Neuronal stem cell (in vitro differentiated cells): ENCODE measurements at regions not wholly inside any gene's neighbourhood (a gene's known extent, or its start where the extent isn't known, plus 50 kb on each side); places are given as distances from the start of the nearest gene placed in this dataset.

Experiments used
- DNase-seq: peaks from one replicate; pipeline ENCODE4 v3.0.0-alpha.2; 2013; ENCODE audit warnings: low spot score
- H2AFZ ChIP-seq: one replicate; pipeline ENCODE4 v1.6.1; 2013; ENCODE audit warnings: mild to moderate bottlenecking, low read length, inconsistent platforms
- H2AK5ac ChIP-seq: 2 replicates; pipeline ENCODE4 v1.6.1; 2013; ENCODE audit warnings: low read depth, mild to moderate bottlenecking, inconsistent platforms, low read length, moderate library complexity, mixed read lengths
- H2BK120ac ChIP-seq: 2 replicates; pipeline ENCODE4 v1.6.1; 2013; ENCODE audit warnings: low read depth, mild to moderate bottlenecking, inconsistent platforms, low read length, moderate library complexity, mixed read lengths
- H2BK12ac ChIP-seq: one replicate; pipeline ENCODE4 v1.6.1; 2013; ENCODE audit warnings: low read length, inconsistent platforms
- H2BK15ac ChIP-seq: 2 replicates; pipeline ENCODE4 v1.6.1; 2013; ENCODE audit warnings: mild to moderate bottlenecking, low read length, inconsistent platforms, mixed read lengths
- H2BK5ac ChIP-seq: one replicate; pipeline ENCODE4 v1.6.1; 2013; ENCODE audit warnings: inconsistent platforms, mild to moderate bottlenecking, low read length, moderate library complexity
- H3K14ac ChIP-seq: one replicate; pipeline ENCODE4 v1.6.1; 2013; ENCODE audit warnings: low read length, inconsistent platforms
- H3K18ac ChIP-seq: 2 replicates; pipeline ENCODE4 v1.6.1; 2013; ENCODE audit warnings: low read length, inconsistent platforms
- H3K23ac ChIP-seq: 2 replicates; pipeline ENCODE4 v1.6.1; 2013; ENCODE audit warnings: low read depth, mild to moderate bottlenecking, mixed read lengths, low read length, inconsistent platforms; ENCODE audit not compliant: poor library complexity
- H3K27ac ChIP-seq: replicated peaks from 3 replicates; pipeline ENCODE4 v1.5.1; 2013; ENCODE audit warnings: low read length, inconsistent platforms
- H3K27me3 ChIP-seq, 3 experiments: 2 replicates each; pipeline ENCODE4 v1.6.1; 2013; ENCODE audit warnings: low read length in 3 of 3, mild to moderate bottlenecking in 2 of 3, inconsistent platforms in 1 of 3, low read depth in 1 of 3, mixed read lengths in 1 of 3, moderate library complexity in 1 of 3; ENCODE audit not compliant: control insufficient read depth in 3 of 3, insufficient read depth in 3 of 3
- H3K36me3 ChIP-seq, 2 donors: replicated peaks in 1 of 2; 2 replicates each; pipeline ENCODE4 v1.6.1; 2013; ENCODE audit warnings: low read length in 2 of 2; ENCODE audit not compliant: control insufficient read depth in 2 of 2, insufficient read depth in 2 of 2
- H3K4ac ChIP-seq: 2 replicates; pipeline ENCODE4 v1.6.1; 2013; ENCODE audit warnings: inconsistent platforms, mild to moderate bottlenecking, low read length, moderate library complexity
- H3K4me1 ChIP-seq, 2 donors: 1 replicate in 1 of 2; 2 replicates in 1 of 2; pipeline ENCODE4 v1.6.1; 2013; ENCODE audit warnings: low read length in 2 of 2, low read depth in 1 of 2; ENCODE audit not compliant: control insufficient read depth in 2 of 2, insufficient read depth in 1 of 2
- H3K4me2 ChIP-seq: one replicate; pipeline ENCODE4 v1.6.1; 2013; ENCODE audit warnings: mild to moderate bottlenecking, low read length, inconsistent platforms; ENCODE audit not compliant: insufficient read depth, poor library complexity, severe bottlenecking
- H3K4me3 ChIP-seq, 2 donors: 2 replicates each; pipeline ENCODE4 v1.5.1; 2013; ENCODE audit warnings: low read length in 2 of 2, mild to moderate bottlenecking in 2 of 2, inconsistent platforms in 1 of 2, moderate library complexity in 1 of 2
- H3K79me1 ChIP-seq: one replicate; pipeline ENCODE4 v1.6.1; 2013; ENCODE audit warnings: low read depth, mild to moderate bottlenecking, inconsistent platforms, low read length, moderate library complexity
- H3K9ac ChIP-seq: one replicate; pipeline ENCODE4 v1.6.1; 2013; ENCODE audit warnings: mild to moderate bottlenecking, low read depth, low read length, inconsistent platforms; ENCODE audit not compliant: poor library complexity
- H3K9me3 ChIP-seq, 2 donors: replicated peaks in 1 of 2; 2 replicates each; pipeline versions ENCODE3 to v1.6.1; 2013; ENCODE audit warnings: low read length in 2 of 2, mild to moderate bottlenecking in 2 of 2, inconsistent platforms in 1 of 2, low read depth in 1 of 2, mixed read lengths in 1 of 2, moderate library complexity in 1 of 2; ENCODE audit not compliant: control insufficient read depth in 2 of 2, insufficient read depth in 1 of 2
- H4K8ac ChIP-seq: one replicate; pipeline ENCODE4 v1.6.1; 2013; ENCODE audit warnings: low read depth, mild to moderate bottlenecking, inconsistent platforms, low read length, moderate library complexity
- H4K91ac ChIP-seq: one replicate; pipeline ENCODE4 v1.6.1; 2013; ENCODE audit warnings: low read length, low read depth, mild to moderate bottlenecking, inconsistent platforms; ENCODE audit not compliant: poor library complexity
- WGBS, 2 donors: extraction: QIAGEN DNeasy Blood & Tissue Kit; methylation state at CpG; one replicate each; pipeline ENCODE4 v1.1.7; 2013; ENCODE audit warnings: missing lambda C conversion rate in 2 of 2, mixed read lengths in 1 of 2; ENCODE audit not compliant: insufficient read length in 2 of 2, insufficient replicate concordance in 1 of 2; ENCODE audit errors: extremely low coverage in 2 of 2; 5-methylcytosine and 5-hydroxymethylcytosine counted together

DNA sequence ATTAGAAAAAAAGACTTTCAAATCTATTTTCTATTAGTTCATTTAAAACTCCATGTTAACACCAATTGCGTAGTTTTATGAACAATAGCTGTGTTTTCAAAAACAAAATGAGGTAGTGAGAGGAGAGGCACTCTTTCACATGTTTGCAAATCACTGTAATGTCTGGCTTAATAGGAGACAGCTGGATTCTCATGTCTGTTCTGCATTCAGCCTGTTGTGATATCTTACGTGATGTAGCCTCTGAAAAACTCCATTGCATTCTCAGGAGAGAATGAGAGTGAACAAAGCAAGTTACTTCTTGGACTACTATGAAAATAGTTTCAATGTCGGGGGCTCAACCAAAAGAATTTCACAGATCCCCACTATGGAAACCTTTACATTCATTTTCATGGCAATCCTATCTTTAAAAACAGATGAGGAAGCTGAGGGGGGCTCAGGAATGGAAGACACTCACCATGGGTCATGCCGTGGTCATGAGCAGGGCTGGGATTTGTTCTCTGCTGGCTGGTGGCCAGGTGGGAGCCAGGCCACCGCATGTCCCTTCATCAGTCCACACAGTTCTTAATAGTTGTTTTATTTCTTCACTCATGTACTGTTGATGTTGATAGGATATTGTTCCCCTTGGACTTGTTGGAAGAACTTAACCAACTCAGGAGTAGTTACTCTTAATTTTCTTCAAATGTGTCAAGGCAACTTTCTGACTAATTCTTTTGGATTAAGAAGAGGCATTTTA is 346.2 kb upstream of the FAR2 start:
- no peak overlapping the region for H3K27ac ChIP-seq
- no peak overlapping the region for H2BK12ac ChIP-seq
- no peak overlapping the region for H4K8ac ChIP-seq
- H4K91ac ChIP-seq = no peak overlapping the region
- H3K23ac ChIP-seq = no peak overlapping the region
- no peak overlapping the region for H2BK120ac ChIP-seq
- H3K4ac ChIP-seq = no peak overlapping the region
- no CpG with 5 or more reads among the region's 5 CpGs for WGBS, 2 donors
- no peaks in the 10 kb centered on the region for H3K9me3 ChIP-seq
- no peak overlapping the region for H2AFZ ChIP-seq
- no peaks in the 10 kb centered on the region for H3K4me1 ChIP-seq
- H3K79me1 ChIP-seq = no peaks in the 10 kb centered on the region
- H2AK5ac ChIP-seq = no peak overlapping the region
- no peak overlapping the region for H2BK15ac ChIP-seq
- no peak overlapping the region for H3K4me2 ChIP-seq
- H3K18ac ChIP-seq = no peak overlapping the region
- no peak overlapping the region for H3K14ac ChIP-seq
- H3K27me3 ChIP-seq = no peaks in the 10 kb centered on the region
- no peak overlapping the region for H3K9ac ChIP-seq
- no peak for DNase-seq
- no peak overlapping the region for H3K4me3 ChIP-seq
- no peaks in the 10 kb centered on the region for H3K36me3 ChIP-seq
- no peak overlapping the region for H2BK5ac ChIP-seq

DNA sequence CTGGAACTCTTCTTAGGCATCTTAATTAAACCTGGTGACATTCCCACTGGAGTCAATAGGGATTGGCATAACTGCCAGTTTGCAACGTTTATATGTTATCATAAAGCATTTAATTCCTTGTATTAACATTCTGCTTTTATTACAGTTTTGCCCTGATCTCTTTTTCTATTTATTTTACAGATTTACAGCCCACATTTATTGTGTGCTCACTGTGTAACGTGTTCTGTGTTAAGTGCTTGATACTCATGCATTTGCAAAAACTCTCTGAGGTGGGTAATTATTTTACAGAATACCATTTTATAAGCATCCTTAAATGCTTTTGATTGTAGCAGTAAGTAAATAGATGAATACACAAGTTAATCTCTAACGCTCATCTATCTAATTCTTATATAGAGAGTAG is 341.5 kb upstream of the FAR2 start:
- no peaks in the 10 kb centered on the region for H3K27me3 ChIP-seq
- H3K79me1 ChIP-seq = no peaks in the 10 kb centered on the region
- H2BK12ac ChIP-seq = no peak overlapping the region
- H2BK5ac ChIP-seq = no peak overlapping the region
- H4K8ac ChIP-seq = no peak overlapping the region
- no peak overlapping the region for H3K4me2 ChIP-seq
- H2BK15ac ChIP-seq = no peak overlapping the region
- H4K91ac ChIP-seq = no peak overlapping the region
- no peak overlapping the region for H3K23ac ChIP-seq
- H3K9me3 ChIP-seq = peaks cover 0 to 9% of the 10 kb centered on the region in 2 donors
- H3K14ac ChIP-seq = no peak overlapping the region
- no peak overlapping the region for H3K4ac ChIP-seq
- H2BK120ac ChIP-seq = no peak overlapping the region
- no peak overlapping the region for H3K18ac ChIP-seq
- no peak overlapping the region for H2AFZ ChIP-seq
- H2AK5ac ChIP-seq = no peak overlapping the region
- no peak overlapping the region for H3K27ac ChIP-seq
- H3K9ac ChIP-seq = no peak overlapping the region
- H3K36me3 ChIP-seq = no peaks in the 10 kb centered on the region
- no peak overlapping the region for H3K4me3 ChIP-seq
- no peaks in the 10 kb centered on the region for H3K4me1 ChIP-seq
- DNase-seq = no peak
- WGBS, 2 donors = no CpG with 5 or more reads among the region's 3 CpGs

DNA sequence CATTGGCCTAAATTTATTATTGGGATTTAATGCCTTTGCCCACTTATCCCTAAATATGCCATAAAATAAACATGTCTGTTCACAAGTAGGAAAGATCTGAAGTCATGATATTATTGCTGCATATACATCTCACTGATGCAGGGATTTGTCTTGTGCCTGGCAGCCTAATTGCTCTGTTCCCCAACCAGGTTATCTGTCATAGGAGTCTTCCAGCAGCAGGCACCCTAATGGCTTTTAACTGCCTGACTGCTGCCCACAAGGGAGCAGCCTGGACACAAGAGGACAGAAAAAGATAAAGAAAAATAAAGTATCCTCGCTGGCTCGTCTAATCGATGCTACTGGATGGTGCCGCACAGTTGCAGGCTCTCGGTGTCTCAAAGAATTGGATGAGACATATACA is 337.6 kb upstream of the FAR2 start:
- H3K4me2 ChIP-seq = no peak overlapping the region
- peaks cover 0 to 9% of the 10 kb centered on the region in 2 donors for H3K9me3 ChIP-seq
- no peak overlapping the region for H2BK12ac ChIP-seq
- no peak for DNase-seq
- H2BK5ac ChIP-seq = no peak overlapping the region
- no peak overlapping the region for H2AK5ac ChIP-seq
- H4K91ac ChIP-seq = no peak overlapping the region
- H4K8ac ChIP-seq = no peak overlapping the region
- no peaks in the 10 kb centered on the region for H3K4me1 ChIP-seq
- no peak overlapping the region for H3K4me3 ChIP-seq
- no peak overlapping the region for H3K9ac ChIP-seq
- no CpG with 5 or more reads among the region's 5 CpGs for WGBS, 2 donors
- H3K27me3 ChIP-seq = no peaks in the 10 kb centered on the region
- H2AFZ ChIP-seq = no peak overlapping the region
- no peak overlapping the region for H2BK15ac ChIP-seq
- H2BK120ac ChIP-seq = no peak overlapping the region
- no peak overlapping the region for H3K4ac ChIP-seq
- H3K23ac ChIP-seq = no peak overlapping the region
- H3K27ac ChIP-seq = no peak overlapping the region
- no peaks in the 10 kb centered on the region for H3K36me3 ChIP-seq
- H3K14ac ChIP-seq = no peak overlapping the region
- H3K79me1 ChIP-seq = no peaks in the 10 kb centered on the region
- H3K18ac ChIP-seq = no peak overlapping the region

DNA sequence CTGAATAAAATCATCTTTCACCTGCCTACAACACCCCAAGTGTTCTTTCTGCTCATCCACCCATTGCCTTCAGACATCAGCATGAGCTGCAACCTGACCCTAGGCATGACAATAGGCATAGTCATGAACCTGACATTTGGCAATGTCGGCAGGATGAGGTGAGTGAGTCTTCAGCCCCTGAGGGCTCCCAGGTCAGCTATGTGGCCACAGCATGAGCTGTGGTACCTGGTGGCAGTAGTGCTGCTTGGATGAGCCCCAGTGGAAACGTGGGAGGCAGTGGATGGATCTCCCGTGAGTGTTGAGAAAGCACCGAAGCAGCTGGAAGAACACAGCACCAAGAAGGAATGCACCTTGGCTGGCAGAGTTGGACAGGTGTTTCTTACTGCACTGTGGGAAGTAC is 334.8 kb upstream of the FAR2 start:
- H3K4me2 ChIP-seq = no peak overlapping the region
- H3K9me3 ChIP-seq = peaks cover 0 to 4% of the 10 kb centered on the region in 2 donors
- H3K36me3 ChIP-seq = no peaks in the 10 kb centered on the region
- no CpG with 5 or more reads among the region's 4 CpGs for WGBS, 2 donors
- H3K4me1 ChIP-seq = no peaks in the 10 kb centered on the region
- DNase-seq = no peak
- no peak overlapping the region for H3K18ac ChIP-seq
- no peaks in the 10 kb centered on the region for H3K79me1 ChIP-seq
- H2AFZ ChIP-seq = no peak overlapping the region
- H3K4ac ChIP-seq = no peak overlapping the region
- H2BK5ac ChIP-seq = no peak overlapping the region
- no peak overlapping the region for H3K27ac ChIP-seq
- H3K4me3 ChIP-seq = no peak overlapping the region
- no peak overlapping the region for H3K23ac ChIP-seq
- no peak overlapping the region for H2BK15ac ChIP-seq
- no peaks in the 10 kb centered on the region for H3K27me3 ChIP-seq
- H3K14ac ChIP-seq = no peak overlapping the region
- no peak overlapping the region for H4K8ac ChIP-seq
- H3K9ac ChIP-seq = no peak overlapping the region
- no peak overlapping the region for H4K91ac ChIP-seq
- H2BK120ac ChIP-seq = no peak overlapping the region
- H2BK12ac ChIP-seq = no peak overlapping the region
- no peak overlapping the region for H2AK5ac ChIP-seq
